HG03342 (cell line): ENCODE measurements at regions not wholly inside any gene's neighbourhood (a gene's known extent, or its start where the extent isn't known, plus 50 kb on each side); places are given as distances from the start of the nearest gene placed in this dataset.

Source experiments
- ATAC-seq: cut with Tn5 transposase; IDR thresholded peaks from one replicate; pipeline ENCODE4 v1.9.1; 2021; ENCODE audit warnings: mild to moderate bottlenecking, moderate library complexity; ENCODE audit not compliant: unreplicated experiment

- ATAC-seq, result no peak
These were observed 123.4 kb downstream of the NXNL2 start for GRCh38 chr9:88658311-88658822.

- ATAC-seq, result no peak
These were observed 124.1 kb downstream of the NXNL2 start for GRCh38 chr9:88659126-88659525.

GRCh38 chr9:88660611-88661010 lies 125.6 kb downstream of the NXNL2 start:
- no peak for ATAC-seq

- no peak for ATAC-seq
These were observed 126.8 kb downstream of the NXNL2 start for GRCh38 chr9:88661759-88662158.

- ATAC-seq, result no peak
These were observed 128.9 kb downstream of the NXNL2 start for GRCh38 chr9:88663771-88664419.

- no peak for ATAC-seq
These were observed 129.8 kb downstream of the NXNL2 start for GRCh38 chr9:88664773-88665172.

GRCh38 chr9:88672874-88673689 lies 138.1 kb downstream of the NXNL2 start:
- ATAC-seq, result no peak

- ATAC-seq, result no peak
These were observed 138.9 kb downstream of the NXNL2 start for GRCh38 chr9:88673886-88674285.

- ATAC-seq, result no peak
These were observed 141.7 kb downstream of the NXNL2 start for GRCh38 chr9:88676644-88677043.

GRCh38 chr9:88678008-88678407 lies 143.0 kb downstream of the NXNL2 start:
- ATAC-seq, result no peak

- no peak for ATAC-seq
These were observed 143.5 kb downstream of the NXNL2 start for GRCh38 chr9:88678431-88678830.

- no peak for ATAC-seq
These were observed 145.1 kb downstream of the NXNL2 start for GRCh38 chr9:88680041-88680440.

- no peak for ATAC-seq
These were observed 145.7 kb downstream of the NXNL2 start for GRCh38 chr9:88680505-88681160.

GRCh38 chr9:88681434-88681833 lies 146.5 kb downstream of the NXNL2 start:
- no peak for ATAC-seq

- no peak for ATAC-seq
These were observed 147.5 kb downstream of the NXNL2 start for GRCh38 chr9:88682431-88682831.

- ATAC-seq, result no peak
These were observed 149.1 kb downstream of the NXNL2 start for GRCh38 chr9:88684046-88684445.

GRCh38 chr9:88684845-88685244 lies 149.9 kb downstream of the NXNL2 start:
- no peak for ATAC-seq

GRCh38 chr9:88685966-88686365 lies 151.0 kb downstream of the NXNL2 start:
- no peak for ATAC-seq

GRCh38 chr9:88689509-88690298 lies 154.7 kb downstream of the NXNL2 start:
- no peak for ATAC-seq

GRCh38 chr9:88690628-88691027 lies 155.7 kb downstream of the NXNL2 start:
- no peak for ATAC-seq

- ATAC-seq, result no peak
These were observed 156.1 kb downstream of the NXNL2 start for GRCh38 chr9:88691091-88691490.
